ENCODE measurements at regions not wholly inside any gene's neighbourhood (a gene's known extent, or its start where the extent isn't known, plus 50 kb on each side); places are given as distances from the start of the nearest gene placed in this dataset.

- Histone ChIP-seq H3K36me3 (ENCODE audit: low read depth, missing control alignments) (no peaks in the 10 kb centered on the region), H3K9me3 (no peaks in the 10 kb centered on the region), H3K4me1 (no peaks in the 10 kb centered on the region), H3K27me3 (no peaks in the 10 kb centered on the region), H3K4me3 (no peak overlapping the region), H3K27ac (no peak overlapping the region)
- 88 to 96% methylated on average over 5 to 6 of the region's 6 CpGs for WGBS, 2 donors
- TF ChIP-seq POLR2A (IDR thresholded peaks at IDR 0.05) (no peak), CTCF (IDR thresholded peaks at IDR 0.05) (no peak)
- intact Hi-C loops (cut with DNase I; ENCODE audit: low total_unique reads), result no loop called here
- no peak for DNase-seq
Measured at GRCh38 chr7:50854247-50854646, 71.6 kb upstream of the GRB10 start.

GRCh38 chr7:50853311-50853710 lies 70.6 kb upstream of the GRB10 start:
- H3K27ac ChIP-seq, result no peak overlapping the region
- TF ChIP-seq POLR2A (IDR thresholded peaks at IDR 0.05) (no peak), CTCF (IDR thresholded peaks at IDR 0.05) (no peak)
- intact Hi-C loops (cut with DNase I; ENCODE audit: low total_unique reads), result no loop called here
- no peaks in the 10 kb centered on the region for H3K36me3 ChIP-seq (ENCODE audit: low read depth, missing control alignments)
- no peaks in the 10 kb centered on the region for H3K9me3 ChIP-seq
- 74 to 78% methylated on average over 3 to 4 of the region's 4 CpGs for WGBS, 2 donors
- no peak for DNase-seq
- H3K4me1 ChIP-seq, result no peaks in the 10 kb centered on the region
- H3K4me3 ChIP-seq, result no peak overlapping the region
- H3K27me3 ChIP-seq, result no peaks in the 10 kb centered on the region

- Histone ChIP-seq H3K4me1 (no peaks in the 10 kb centered on the region), H3K4me3 (no peak overlapping the region), H3K27me3 (no peaks in the 10 kb centered on the region), H3K36me3 (ENCODE audit: low read depth, missing control alignments) (no peaks in the 10 kb centered on the region), H3K27ac (no peak overlapping the region), H3K9me3 (no peaks in the 10 kb centered on the region)
- intact Hi-C loops (cut with DNase I; ENCODE audit: low total_unique reads), result no loop called here
- no peak for DNase-seq
- no peak for TF ChIP-seq CTCF (IDR thresholded peaks at IDR 0.05)
- TF ChIP-seq POLR2A (IDR thresholded peaks at IDR 0.05), result no peak
Measured at GRCh38 chr7:50852901-50853300, 70.2 kb upstream of the GRB10 start.

GRCh38 chr7:50851891-50852290 lies 69.2 kb upstream of the GRB10 start:
- no peak overlapping the region for H3K27ac ChIP-seq

More at GRCh38 chr7:50851891-50852290, 69.2 kb upstream of the GRB10 start:
- DNase-seq, result no peak
- intact Hi-C loops (cut with DNase I; ENCODE audit: low total_unique reads), result no loop called here
- WGBS, 2 donors, result 78 to 79% methylated on average over 6 of the region's 6 CpGs
- no peak overlapping the region for H3K4me3 ChIP-seq
- H3K36me3 ChIP-seq (ENCODE audit: low read depth, missing control alignments), result no peaks in the 10 kb centered on the region
- H3K27me3 ChIP-seq, result no peaks in the 10 kb centered on the region
- TF ChIP-seq POLR2A (IDR thresholded peaks at IDR 0.05), result no peak
- TF ChIP-seq CTCF (IDR thresholded peaks at IDR 0.05), result no peak
- no peaks in the 10 kb centered on the region for H3K4me1 ChIP-seq
- H3K9me3 ChIP-seq, result no peaks in the 10 kb centered on the region
